Body of pancreas (tissue), 4 donors: ENCODE measurements at regions not wholly inside any gene's neighbourhood (a gene's known extent, or its start where the extent isn't known, plus 50 kb on each side); places are given as distances from the start of the nearest gene placed in this dataset.
"Not testable (repeated sequence)": the region's sequence is repeated elsewhere in the genome, so short reads cannot be mapped to it uniquely, and the experiment has no call there.

Experiments
- ATAC-seq: fragments of 150-250 bp; one replicate; pipeline ENCODE4 v1.9.1; 2016
- DNase-seq, 4 donors: peaks; one replicate each; pipeline ENCODE4 v3.0.0-alpha.2; 2019
- H3K27ac ChIP-seq, 4 donors: fragments of 200-600 bp; sonication (generic); 1 replicate in 3 of 4; 2 replicates in 1 of 4; pipeline versions ENCODE4 v1.5.1 to v1.6.1; 2016 to 2019; ENCODE audit warnings: mild to moderate bottlenecking in 1 of 4, mixed read lengths in 1 of 4, moderate library complexity in 1 of 4
- H3K27me3 ChIP-seq, 2 donors: fragments of 200-600 bp; sonication (generic); one replicate each; pipeline ENCODE4 v1.6.0; 2016; ENCODE audit warnings: mild to moderate bottlenecking in 1 of 2
- H3K36me3 ChIP-seq, 2 donors: fragments of 200-600 bp; sonication (generic); replicated peaks in 1 of 2; 2 replicates each; pipeline ENCODE4 v1.5.1; 2016; ENCODE audit warnings: low read depth in 2 of 2; ENCODE audit not compliant: insufficient read depth in 1 of 2
- H3K4me1 ChIP-seq: fragments of 200-600 bp; sonication (generic); one replicate; pipeline ENCODE4 v1.6.0; 2016
- H3K4me3 ChIP-seq, 2 donors: fragments of 200-600 bp; sonication (generic); 1 replicate in 1 of 2; 2 replicates in 1 of 2; pipeline ENCODE4 v1.5.1; 2016 to 2019
- H3K9me3 ChIP-seq, 3 donors: fragments of 200-600 bp; sonication (generic); 1 replicate in 2 of 3; 2 replicates in 1 of 3; pipeline ENCODE4 v1.5.1; 2016
- CTCF ChIP-seq, 7 experiments: fragments of 450-650 bp in 4 of 7; fragments of 200-600 bp in 3 of 7; sonication (generic) in 3 of 7; IDR thresholded peaks; one replicate each; pipeline ENCODE4 v1.5.1; 2016 to 2019; ENCODE audit warnings: antibody characterized with exemption in 7 of 7
- POLR2A ChIP-seq, 3 donors: fragments of 450-650 bp; IDR thresholded peaks; one replicate each; pipeline ENCODE4 v1.6.1; 2016; ENCODE audit warnings: antibody characterized with exemption in 3 of 3, mild to moderate bottlenecking in 2 of 3
- WGBS, 2 donors: methylation state at CpG; one replicate each; pipeline ENCODE4 v1.1.5; 2017; 5-methylcytosine and 5-hydroxymethylcytosine counted together
- intact Hi-C: fragments of 100-400 bp; cut with DNase I; formaldehyde crosslinking; loops from one replicate; pipeline ENCODE4 v1.15.1; 2023

GRCh38 chr7:157477550-157478212 lies 140.9 kb downstream of the DNAJB6 start:
- ATAC-seq (no peak), DNase-seq (peak in 1 of 4 donors; percentile 8)
- WGBS, 2 donors, result 64 to 80% methylated on average over 19 to 20 of the region's 20 CpGs
- H3K36me3 ChIP-seq, result no peaks in the 10 kb centered on the region
- H3K27ac ChIP-seq, result no peak overlapping the region
- no peaks in the 10 kb centered on the region for H3K9me3 ChIP-seq
- H3K27me3 ChIP-seq, result no peaks in the 10 kb centered on the region
- H3K4me3 ChIP-seq, result no peak overlapping the region
- no peak for TF ChIP-seq CTCF (IDR thresholded peaks at IDR 0.05)
- TF ChIP-seq POLR2A (IDR thresholded peaks at IDR 0.05), result no peak
- intact Hi-C loops, result no loop called here
- H3K4me1 ChIP-seq, result no peaks in the 10 kb centered on the region

GRCh38 chr7:157478611-157479010 lies 141.8 kb downstream of the DNAJB6 start:
- 80 to 88% methylated on average over 10 to 13 of the region's 13 CpGs for WGBS, 2 donors
- H3K4me3 ChIP-seq, H3K9me3 ChIP-seq, H3K27me3 ChIP-seq, intact Hi-C loops, ATAC-seq, H3K36me3 ChIP-seq, H3K27ac ChIP-seq, H3K4me1 ChIP-seq: not testable (repeated sequence)
- DNase-seq, result peak in 1 of 4 donors; percentile 2

GRCh38 chr7:157479326-157479725 lies 142.5 kb downstream of the DNAJB6 start:
- no peaks in the 10 kb centered on the region for H3K36me3 ChIP-seq
- intact Hi-C loops, result no loop called here
- no peak overlapping the region for H3K4me3 ChIP-seq
- no peaks in the 10 kb centered on the region for H3K27me3 ChIP-seq
- 75 to 85% methylated on average over 13 to 15 of the region's 15 CpGs for WGBS, 2 donors
- H3K27ac ChIP-seq, result no peak overlapping the region
- H3K4me1 ChIP-seq, result no peaks in the 10 kb centered on the region
- H3K9me3 ChIP-seq, result no peaks in the 10 kb centered on the region
- TF ChIP-seq POLR2A (IDR thresholded peaks at IDR 0.05) (no peak), CTCF (IDR thresholded peaks at IDR 0.05) (no peak)
- DNase-seq, result peak in 1 of 4 donors; percentile 5
- no peak for ATAC-seq

- no peaks in the 10 kb centered on the region for H3K9me3 ChIP-seq
- no peak overlapping the region for H3K4me3 ChIP-seq
- peak in 1 of 4 donors; percentile 3 for DNase-seq
- intact Hi-C loops, result no loop called here
- H3K27ac ChIP-seq, result no peak overlapping the region
- TF ChIP-seq CTCF (IDR thresholded peaks at IDR 0.05) (no peak), POLR2A (IDR thresholded peaks at IDR 0.05) (no peak)
- H3K36me3 ChIP-seq, result no peaks in the 10 kb centered on the region
- ATAC-seq, result no peak
- WGBS, 2 donors, result 65% methylated on average over 19 of the region's 20 CpGs; no CpG with 5 or more reads in 1 of the 2 donors
- no peaks in the 10 kb centered on the region for H3K27me3 ChIP-seq
- no peaks in the 10 kb centered on the region for H3K4me1 ChIP-seq
Measured at GRCh38 chr7:157480371-157481050, 143.7 kb downstream of the DNAJB6 start.

- no peaks in the 10 kb centered on the region for H3K4me1 ChIP-seq
- TF ChIP-seq CTCF (IDR thresholded peaks at IDR 0.05) (no peak), POLR2A (IDR thresholded peaks at IDR 0.05) (no peak)
- DNase-seq (no peak), ATAC-seq (no peak)
- no peak overlapping the region for H3K27ac ChIP-seq
- H3K36me3 ChIP-seq, result no peaks in the 10 kb centered on the region
- H3K4me3 ChIP-seq, result no peak overlapping the region
- H3K27me3 ChIP-seq, result no peaks in the 10 kb centered on the region
- intact Hi-C loops, result no loop called here
- H3K9me3 ChIP-seq, result no peaks in the 10 kb centered on the region
- WGBS, 2 donors, result 78 to 82% methylated on average over 6 of the region's 6 CpGs
Measured at GRCh38 chr7:157481389-157481788, 144.6 kb downstream of the DNAJB6 start.
